Fibroblast of skin of left quadriceps (primary cell): ENCODE measurements at regions not wholly inside any gene's neighbourhood (a gene's known extent, or its start where the extent isn't known, plus 50 kb on each side); places are given as distances from the start of the nearest gene placed in this dataset.

ENCODE experiments used
- DNase-seq, 2 experiments: peaks; one replicate each; pipeline ENCODE4 v3.0.0-alpha.2; 2013; ENCODE audit warnings: low read depth in 2 of 2

- peak; percentile 51 to 54 for DNase-seq
Measured at GRCh38 chr4:71156616-71157015, 163.2 kb downstream of the DCK start.

GRCh38 chr4:71162386-71162785 lies 168.9 kb downstream of the DCK start:
- no peak for DNase-seq

GRCh38 chr4:71163317-71163716 lies 169.9 kb downstream of the DCK start:
- no peak for DNase-seq

- no peak for DNase-seq
Measured at GRCh38 chr4:71167083-71167482, 171.7 kb upstream of the SLC4A4 start.

GRCh38 chr4:71171592-71171991 lies 167.2 kb upstream of the SLC4A4 start:
- no peak for DNase-seq

GRCh38 chr4:71181332-71181731 lies 157.5 kb upstream of the SLC4A4 start:
- DNase-seq: no peak

GRCh38 chr4:71184195-71184781 lies 154.5 kb upstream of the SLC4A4 start:
- DNase-seq: no peak

GRCh38 chr4:71185037-71185436 lies 153.8 kb upstream of the SLC4A4 start:
- no peak for DNase-seq

- DNase-seq: no peak
Measured at GRCh38 chr4:71186257-71186565, 152.6 kb upstream of the SLC4A4 start.

- no peak for DNase-seq
Measured at GRCh38 chr4:71186566-71187403, 152.0 kb upstream of the SLC4A4 start.

GRCh38 chr4:71187404-71188155 lies 151.2 kb upstream of the SLC4A4 start:
- no peak for DNase-seq

- no peak for DNase-seq
Measured at GRCh38 chr4:71188156-71188640, 150.6 kb upstream of the SLC4A4 start.

- DNase-seq: no peak
Measured at GRCh38 chr4:71188951-71189350, 149.9 kb upstream of the SLC4A4 start.

- DNase-seq: no peak
Measured at GRCh38 chr4:71189471-71189870, 149.3 kb upstream of the SLC4A4 start.

- DNase-seq: no peak
Measured at GRCh38 chr4:71194454-71194853, 144.4 kb upstream of the SLC4A4 start.

- peak; percentile 71 to 72 for DNase-seq
Measured at GRCh38 chr4:71195924-71196323, 142.9 kb upstream of the SLC4A4 start.

GRCh38 chr4:71198958-71199357 lies 139.9 kb upstream of the SLC4A4 start:
- no peak for DNase-seq

- no peak for DNase-seq
Measured at GRCh38 chr4:71201057-71201456, 137.8 kb upstream of the SLC4A4 start.

- DNase-seq: no peak
Measured at GRCh38 chr4:71201817-71202576, 136.8 kb upstream of the SLC4A4 start.

GRCh38 chr4:71202705-71203104 lies 136.1 kb upstream of the SLC4A4 start:
- peak in 1 of 2 experiments; percentile 51 for DNase-seq

- DNase-seq: no peak
Measured at GRCh38 chr4:71204056-71204455, 134.8 kb upstream of the SLC4A4 start.

- peak; percentile 61 to 63 for DNase-seq
Measured at GRCh38 chr4:71206763-71207162, 132.1 kb upstream of the SLC4A4 start.
